ENCODE measurements at regions not wholly inside any gene's neighbourhood (a gene's known extent, or its start where the extent isn't known, plus 50 kb on each side); places are given as distances from the start of the nearest gene placed in this dataset.

DNA sequence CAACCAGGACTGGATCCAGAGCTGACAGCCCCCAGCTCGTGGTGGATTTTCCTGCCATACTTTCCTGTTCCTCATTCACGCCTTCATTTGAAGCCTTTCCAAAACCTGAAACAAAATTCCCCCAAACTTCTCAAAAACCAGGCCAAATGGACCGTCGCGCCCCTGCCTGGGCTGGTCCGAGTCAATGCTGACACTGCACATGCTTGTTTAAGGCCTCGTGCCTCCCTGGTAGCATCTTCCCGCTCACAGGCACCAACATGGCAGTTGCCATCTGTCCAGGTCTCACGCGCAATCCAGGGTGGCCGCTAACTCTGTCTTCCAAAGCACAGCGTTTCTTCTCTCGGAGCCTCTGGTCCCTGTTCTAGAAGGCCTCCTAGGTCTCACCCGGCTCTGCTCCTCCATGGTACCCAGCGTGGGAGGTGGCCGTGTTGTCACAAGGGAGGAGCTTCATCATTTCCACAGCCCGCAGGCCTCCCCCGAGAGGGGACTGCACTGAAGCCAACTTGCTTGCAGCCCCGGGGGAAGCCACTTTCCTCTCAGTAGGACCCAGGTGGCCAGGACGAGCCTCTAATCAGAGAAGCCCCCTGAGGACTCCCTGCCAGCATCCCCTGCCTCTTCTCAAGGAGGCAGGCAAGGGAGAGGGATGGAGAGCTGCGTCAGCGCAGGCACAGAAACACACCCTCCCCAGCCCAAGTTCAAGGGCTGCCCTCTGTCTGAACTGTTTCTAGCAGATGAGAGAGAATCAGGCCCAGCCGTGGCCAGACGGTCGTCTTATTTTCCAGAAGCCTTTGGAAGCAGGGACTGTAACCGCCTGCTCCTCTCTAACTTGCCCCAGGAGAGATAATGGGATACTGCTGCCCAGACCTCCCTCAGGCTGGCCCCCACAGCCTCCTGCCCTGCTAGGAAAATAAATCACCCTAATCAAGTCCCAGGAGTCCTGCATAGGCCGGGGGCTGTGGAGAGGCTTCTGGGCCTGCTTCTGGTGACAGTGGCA is 152.8 kb upstream of the TLE3 start:
- Histone ChIP-seq H3K9me3 (no peaks in the 10 kb centered on the region), H3K4me1 (no peaks in the 10 kb centered on the region), H3K27me3 (no peaks in the 10 kb centered on the region), H3K4me3 (no peak overlapping the region), H3K27ac (no peak overlapping the region), H3K36me3 (no peaks in the 10 kb centered on the region)
- no peak for FAIRE-seq
- intact Hi-C loops (cut with DNase I): no loop called here
- 90 to 94% methylated on average over 27 of the region's 27 CpGs for WGBS, 2 donors
- DNase-seq: no peak
- TF ChIP-seq, protein P1, sequence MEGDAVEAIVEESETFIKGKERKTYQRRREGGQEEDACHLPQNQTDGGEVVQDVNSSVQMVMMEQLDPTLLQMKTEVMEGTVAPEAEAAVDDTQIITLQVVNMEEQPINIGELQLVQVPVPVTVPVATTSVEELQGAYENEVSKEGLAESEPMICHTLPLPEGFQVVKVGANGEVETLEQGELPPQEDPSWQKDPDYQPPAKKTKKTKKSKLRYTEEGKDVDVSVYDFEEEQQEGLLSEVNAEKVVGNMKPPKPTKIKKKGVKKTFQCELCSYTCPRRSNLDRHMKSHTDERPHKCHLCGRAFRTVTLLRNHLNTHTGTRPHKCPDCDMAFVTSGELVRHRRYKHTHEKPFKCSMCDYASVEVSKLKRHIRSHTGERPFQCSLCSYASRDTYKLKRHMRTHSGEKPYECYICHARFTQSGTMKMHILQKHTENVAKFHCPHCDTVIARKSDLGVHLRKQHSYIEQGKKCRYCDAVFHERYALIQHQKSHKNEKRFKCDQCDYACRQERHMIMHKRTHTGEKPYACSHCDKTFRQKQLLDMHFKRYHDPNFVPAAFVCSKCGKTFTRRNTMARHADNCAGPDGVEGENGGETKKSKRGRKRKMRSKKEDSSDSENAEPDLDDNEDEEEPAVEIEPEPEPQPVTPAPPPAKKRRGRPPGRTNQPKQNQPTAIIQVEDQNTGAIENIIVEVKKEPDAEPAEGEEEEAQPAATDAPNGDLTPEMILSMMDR (IDR thresholded peaks at IDR 0.05): no peak
- ATAC-seq: peak in 2 of 4 donors; percentile 17 to 20

DNA sequence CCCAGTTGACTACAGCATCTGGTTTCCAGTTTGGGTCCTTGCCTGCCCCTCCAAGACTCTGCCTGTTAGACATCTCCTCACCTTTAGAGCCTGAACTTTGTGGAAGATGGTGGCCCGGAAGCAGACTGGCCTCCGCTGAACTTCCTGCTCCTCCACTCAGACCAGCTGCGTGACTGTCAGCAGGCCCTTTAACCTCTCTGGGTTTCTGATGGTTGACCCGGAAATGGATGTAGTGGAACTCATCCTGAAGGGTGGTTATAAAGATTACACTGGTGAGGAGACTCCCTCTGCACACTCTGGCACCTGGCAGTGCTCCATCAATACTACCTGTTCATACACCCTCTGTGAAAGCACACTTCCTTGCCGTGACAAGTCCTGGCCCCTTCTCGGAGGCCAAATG is 151.9 kb upstream of the TLE3 start:
- no peak for FAIRE-seq
- no peaks in the 10 kb centered on the region for H3K9me3 ChIP-seq
- 85 to 96% methylated on average over 6 of the region's 6 CpGs for WGBS, 2 donors
- no peaks in the 10 kb centered on the region for H3K4me1 ChIP-seq
- H3K27ac ChIP-seq: no peak overlapping the region
- H3K4me3 ChIP-seq: no peak overlapping the region
- intact Hi-C loops (cut with DNase I): no loop called here
- no peaks in the 10 kb centered on the region for H3K36me3 ChIP-seq
- TF ChIP-seq, protein P1 (IDR thresholded peaks at IDR 0.05): no peak
- no peak for DNase-seq
- no peaks in the 10 kb centered on the region for H3K27me3 ChIP-seq
- ATAC-seq: no peak

DNA sequence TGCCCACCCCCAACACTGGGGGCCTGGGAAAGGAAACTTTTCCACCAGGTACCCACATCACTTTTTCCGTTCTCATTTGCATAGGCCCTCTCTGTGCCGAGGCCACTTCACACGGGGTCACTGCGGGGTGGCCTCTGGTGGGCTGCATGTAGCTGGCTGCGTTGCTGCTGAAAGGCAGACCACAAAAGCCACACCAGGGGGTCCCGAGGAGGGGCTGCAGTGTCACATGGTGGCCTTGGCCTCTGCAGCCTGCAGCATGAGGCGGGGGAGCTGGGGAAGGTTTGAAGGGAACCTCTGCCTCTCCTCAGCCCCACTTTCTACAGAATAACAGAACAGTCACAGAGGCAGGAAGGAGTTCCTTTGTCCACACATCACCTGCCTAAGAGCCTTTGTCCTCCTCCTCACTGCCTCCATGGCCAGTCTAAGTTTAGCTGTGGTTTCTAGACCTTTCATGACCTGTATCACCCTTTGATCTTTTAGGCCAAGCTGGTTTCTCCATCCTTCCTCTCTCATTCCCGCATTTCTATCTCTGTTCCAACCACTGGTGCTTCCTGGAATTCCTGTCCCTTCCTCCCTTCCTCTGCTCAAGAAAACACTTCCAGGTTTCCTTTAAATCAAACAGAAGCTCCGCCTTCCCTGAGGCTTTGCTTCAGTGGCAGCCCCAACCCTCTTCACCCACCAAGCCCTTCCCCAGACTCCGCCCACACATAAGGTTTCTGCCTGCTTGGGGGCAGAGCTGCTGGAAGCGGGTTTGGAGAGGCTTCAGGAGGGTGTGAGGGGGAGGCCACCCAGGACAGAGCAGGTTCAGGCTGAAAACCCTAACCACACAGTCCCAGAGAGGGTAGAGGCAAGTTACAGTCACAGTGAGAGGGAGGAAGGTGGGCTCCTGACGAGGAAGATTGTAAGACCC is 150.7 kb upstream of the TLE3 start:
- no peaks in the 10 kb centered on the region for H3K27me3 ChIP-seq
- WGBS, 2 donors: 85 to 91% methylated on average over 12 of the region's 12 CpGs
- no peak overlapping the region for H3K27ac ChIP-seq
- intact Hi-C loops (cut with DNase I): no loop called here
- no peak for FAIRE-seq
- no peaks in the 10 kb centered on the region for H3K4me1 ChIP-seq
- DNase-seq: peak in 1 of 6 donors; percentile 47
- no peaks in the 10 kb centered on the region for H3K36me3 ChIP-seq
- no peak for ATAC-seq
- TF ChIP-seq, protein P1 (IDR thresholded peaks at IDR 0.05): no peak
- no peak overlapping the region for H3K4me3 ChIP-seq
- H3K9me3 ChIP-seq: no peaks in the 10 kb centered on the region

- Histone ChIP-seq H3K9me3 (no peaks in the 10 kb centered on the region), H3K27ac (no peak overlapping the region), H3K27me3 (no peaks in the 10 kb centered on the region), H3K36me3 (no peaks in the 10 kb centered on the region), H3K4me1 (no peaks in the 10 kb centered on the region), H3K4me3 (no peak overlapping the region)
- TF ChIP-seq, protein P1 (IDR thresholded peaks at IDR 0.05): no peak
- DNase-seq: no peak
- FAIRE-seq: no peak
- no peak for ATAC-seq
- 85 to 95% methylated on average over 6 of the region's 6 CpGs for WGBS, 2 donors
- intact Hi-C loops (cut with DNase I): no loop called here
These were observed 149.6 kb upstream of the TLE3 start for GRCh38 chr15:70247281-70247680.
